Stomach (tissue), 4 donors: ENCODE measurements at regions not wholly inside any gene's neighbourhood (a gene's known extent, or its start where the extent isn't known, plus 50 kb on each side); places are given as distances from the start of the nearest gene placed in this dataset.

Experiments
- EP300 ChIP-seq: sonication (generic); formaldehyde crosslinking; IDR thresholded peaks from one replicate; pipeline ENCODE4 v1.6.1; 2017; ENCODE audit warnings: antibody characterized with exemption
- TF ChIP-seq, protein P1 (sequence below), 7 experiments: fragments of 450-650 bp in 4 of 7; fragments of 200-600 bp in 3 of 7; sonication (generic) in 3 of 7; IDR thresholded peaks; one replicate each; pipeline ENCODE4 v1.5.1; 2016 to 2019; ENCODE audit warnings: antibody characterized with exemption in 7 of 7, control low read depth in 2 of 7, mild to moderate bottlenecking in 1 of 7

DNA sequence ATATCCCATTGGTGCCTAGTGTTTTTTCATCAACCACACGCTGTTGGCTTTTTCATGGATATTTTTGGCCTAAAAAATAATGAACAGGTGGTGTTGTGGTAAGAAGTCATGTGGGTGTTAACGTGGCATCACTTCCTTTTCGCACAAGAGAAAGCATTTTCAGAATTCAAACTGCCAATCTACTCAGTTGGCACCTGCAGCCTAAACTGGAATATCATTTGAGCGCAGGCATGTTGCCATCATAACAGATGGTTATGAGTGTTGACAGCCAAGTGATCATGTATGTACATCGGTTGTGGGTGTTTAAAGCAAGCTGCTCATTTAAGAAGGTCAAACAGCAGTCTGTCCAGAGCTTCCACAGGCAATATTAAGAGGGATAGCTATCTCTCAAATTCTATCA, 1963.0 kb downstream of the NCAM2 start:
- TF ChIP-seq, protein P1, sequence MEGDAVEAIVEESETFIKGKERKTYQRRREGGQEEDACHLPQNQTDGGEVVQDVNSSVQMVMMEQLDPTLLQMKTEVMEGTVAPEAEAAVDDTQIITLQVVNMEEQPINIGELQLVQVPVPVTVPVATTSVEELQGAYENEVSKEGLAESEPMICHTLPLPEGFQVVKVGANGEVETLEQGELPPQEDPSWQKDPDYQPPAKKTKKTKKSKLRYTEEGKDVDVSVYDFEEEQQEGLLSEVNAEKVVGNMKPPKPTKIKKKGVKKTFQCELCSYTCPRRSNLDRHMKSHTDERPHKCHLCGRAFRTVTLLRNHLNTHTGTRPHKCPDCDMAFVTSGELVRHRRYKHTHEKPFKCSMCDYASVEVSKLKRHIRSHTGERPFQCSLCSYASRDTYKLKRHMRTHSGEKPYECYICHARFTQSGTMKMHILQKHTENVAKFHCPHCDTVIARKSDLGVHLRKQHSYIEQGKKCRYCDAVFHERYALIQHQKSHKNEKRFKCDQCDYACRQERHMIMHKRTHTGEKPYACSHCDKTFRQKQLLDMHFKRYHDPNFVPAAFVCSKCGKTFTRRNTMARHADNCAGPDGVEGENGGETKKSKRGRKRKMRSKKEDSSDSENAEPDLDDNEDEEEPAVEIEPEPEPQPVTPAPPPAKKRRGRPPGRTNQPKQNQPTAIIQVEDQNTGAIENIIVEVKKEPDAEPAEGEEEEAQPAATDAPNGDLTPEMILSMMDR (IDR thresholded peaks at IDR 0.05): no peak
- TF ChIP-seq EP300: no peak
